ENCODE measurements at regions not wholly inside any gene's neighbourhood (a gene's known extent, or its start where the extent isn't known, plus 50 kb on each side); places are given as distances from the start of the nearest gene placed in this dataset.

- TF ChIP-seq CTCF (conservative IDR thresholded peaks at IDR 0.05; ENCODE audit: low read depth in 2 of 2) (no peak), REST (IDR thresholded peaks at IDR 0.05; ENCODE audit: unreplicated experiment) (no peak), POLR2AphosphoS5 (IDR thresholded peaks at IDR 0.05; ENCODE audit: low read depth) (no peak), EZH2 (IDR thresholded peaks at IDR 0.05; ENCODE audit: low read depth, unreplicated experiment) (no peak), NANOG (IDR thresholded peaks at IDR 0.05; ENCODE audit: borderline replicate concordance) (no peak), EZH2phosphoT487 (IDR thresholded peaks at IDR 0.05; ENCODE audit: unreplicated experiment) (no peak), ZNF114 (CRISPR knock-in tag; IDR thresholded peaks at IDR 0.05) (no peak), JUNB (IDR thresholded peaks at IDR 0.05; ENCODE audit: unreplicated experiment) (no peak), CREB1 (CRISPR knock-in tag; IDR thresholded peaks at IDR 0.05; ENCODE audit: low read depth) (no peak), ETS1 (IDR thresholded peaks at IDR 0.05) (no peak), STAT1 (IDR thresholded peaks at IDR 0.05; ENCODE audit: unreplicated experiment) (no peak)
Observed at GRCh38 chr6:95143408-95144180, 433.7 kb upstream of the MANEA start.

All from GM23338 (cell line).